BLaER1 (cell line): ENCODE measurements at regions not wholly inside any gene's neighbourhood (a gene's known extent, or its start where the extent isn't known, plus 50 kb on each side); places are given as distances from the start of the nearest gene placed in this dataset.
"Not testable (repeated sequence)": the region's sequence is repeated elsewhere in the genome, so short reads cannot be mapped to it uniquely, and the experiment has no call there.

ENCODE experiments used
- H3K27ac ChIP-seq: shearing (Covaris generic); formaldehyde crosslinking; 2 replicates; pipeline ENCODE4 v1.8.1; 2022
- H3K27me3 ChIP-seq: shearing (Covaris generic); formaldehyde crosslinking; 2 replicates; pipeline ENCODE4 v1.8.1; 2022
- H3K36me3 ChIP-seq: shearing (Covaris generic); formaldehyde crosslinking; 2 replicates; pipeline ENCODE4 v1.8.1; 2022
- H3K4me1 ChIP-seq: shearing (Covaris generic); formaldehyde crosslinking; 2 replicates; pipeline ENCODE4 v1.8.1; 2022
- H3K4me2 ChIP-seq: shearing (Covaris generic); formaldehyde crosslinking; 2 replicates; pipeline ENCODE4 v1.8.1; 2022
- H3K4me3 ChIP-seq: shearing (Covaris generic); formaldehyde crosslinking; 2 replicates; pipeline ENCODE4 v1.8.1; 2022
- H3K9ac ChIP-seq: shearing (Covaris generic); formaldehyde crosslinking; 2 replicates; pipeline ENCODE4 v1.8.1; 2022
- H3K9me3 ChIP-seq: shearing (Covaris generic); formaldehyde crosslinking; 2 replicates; pipeline ENCODE4 v1.8.1; 2022
- H4K20me1 ChIP-seq: shearing (Covaris generic); formaldehyde crosslinking; 2 replicates; pipeline ENCODE4 v1.8.1; 2022
- Cebpa-rat ChIP-seq: shearing (Covaris generic); IDR thresholded peaks from 2 replicates; pipeline ENCODE4 v1.8.1; 2022

DNA sequence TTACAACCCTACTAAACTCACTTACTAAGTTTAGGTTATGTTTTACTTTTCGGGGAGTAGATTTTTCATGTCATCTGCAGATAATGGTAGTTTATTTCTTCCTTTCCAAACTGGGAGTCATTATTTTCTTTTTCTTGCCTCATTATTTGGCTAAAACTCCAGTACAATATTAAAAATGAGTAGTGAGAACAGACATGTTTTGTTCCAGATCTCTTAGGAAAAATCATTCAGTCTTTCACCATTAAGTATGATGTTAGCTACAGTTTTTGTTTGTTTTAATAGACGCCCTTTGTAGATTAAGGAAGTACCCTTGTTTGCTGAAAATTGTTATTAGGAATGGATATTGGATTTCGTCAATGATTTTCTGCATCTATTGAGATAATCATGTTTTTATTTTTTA lies 472.0 kb upstream of the PAPPA start:
- Histone ChIP-seq H3K27me3 (no peaks in the 10 kb centered on the region), H3K9ac (no peak overlapping the region), H3K4me1 (no peaks in the 10 kb centered on the region), H3K36me3 (no peaks in the 10 kb centered on the region), H4K20me1 (no peaks in the 10 kb centered on the region), H3K4me3 (no peak overlapping the region), H3K9me3 (peaks cover 7% of the 10 kb centered on the region), H3K27ac (no peak overlapping the region), H3K4me2 (no peak overlapping the region)
- TF ChIP-seq Cebpa-rat, result no peak

DNA sequence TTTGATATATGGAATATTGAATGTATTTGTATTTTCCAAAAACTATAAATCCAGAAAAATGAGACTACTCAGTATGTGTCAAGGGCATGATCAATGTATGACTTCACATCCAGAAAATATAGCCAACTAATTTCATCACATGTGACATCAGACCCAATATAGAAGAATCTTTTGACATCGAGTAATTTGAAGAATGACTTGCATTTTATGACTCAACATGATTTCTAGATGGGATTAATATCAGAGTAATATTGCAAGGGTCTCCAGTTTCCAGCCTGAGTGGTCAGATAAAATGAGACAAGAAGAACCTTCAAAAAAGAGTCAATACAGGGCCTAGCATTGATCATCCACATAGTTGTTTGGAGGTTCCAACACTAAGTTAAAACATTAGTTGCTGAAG lies 467.5 kb upstream of the PAPPA start:
- Histone ChIP-seq H4K20me1 (no peaks in the 10 kb centered on the region), H3K9ac (no peak overlapping the region), H3K9me3 (no peaks in the 10 kb centered on the region), H3K4me1 (no peaks in the 10 kb centered on the region), H3K4me2 (no peak overlapping the region), H3K27ac (no peak overlapping the region), H3K36me3 (no peaks in the 10 kb centered on the region), H3K4me3 (no peak overlapping the region), H3K27me3 (no peaks in the 10 kb centered on the region)
- TF ChIP-seq Cebpa-rat, result no peak

DNA sequence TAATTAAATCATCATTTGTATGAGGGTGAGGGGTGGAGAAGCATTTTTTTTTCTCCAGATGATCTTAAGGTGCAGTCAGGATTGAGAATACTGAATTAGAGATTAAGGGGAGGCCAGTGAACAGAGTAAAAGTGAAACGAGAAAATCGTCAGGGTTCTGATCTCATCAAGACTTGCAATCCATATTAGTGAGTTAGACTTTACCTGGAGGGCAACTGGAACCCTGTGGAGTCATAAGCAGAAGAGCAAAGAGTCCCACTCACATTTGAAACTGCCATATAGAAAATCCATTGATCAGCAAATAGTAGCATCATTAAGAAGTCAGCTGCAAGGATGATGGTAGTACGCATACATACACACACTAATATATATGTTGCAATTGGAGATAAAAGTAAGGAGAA lies 466.2 kb upstream of the PAPPA start:
- no peak for TF ChIP-seq Cebpa-rat
- no peaks in the 10 kb centered on the region for H3K27me3 ChIP-seq
- no peak overlapping the region for H3K4me3 ChIP-seq

DNA sequence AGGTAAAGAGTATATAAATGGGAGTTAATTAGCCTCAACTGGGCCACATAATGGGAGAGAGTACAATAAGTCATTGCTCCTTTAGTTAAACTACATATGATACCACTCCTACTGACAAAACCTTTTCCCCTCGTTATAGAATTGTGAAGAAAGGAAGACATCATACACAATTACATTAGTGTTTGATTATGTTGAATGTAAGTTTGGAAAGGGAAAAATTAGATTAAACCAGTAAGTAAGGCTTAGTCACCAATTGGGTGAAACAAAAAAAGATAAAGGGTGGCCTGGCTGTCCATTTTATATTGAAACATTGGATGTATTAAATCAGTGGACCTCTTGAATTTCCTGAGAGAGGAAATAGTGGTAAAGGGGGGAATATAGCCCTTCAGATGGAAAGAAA lies 464.3 kb upstream of the PAPPA start:
- TF ChIP-seq Cebpa-rat, result no peak
- H3K27ac ChIP-seq, result no peak overlapping the region

More for the DNA sequence above, 466.2 kb upstream of the PAPPA start:
- no peaks in the 10 kb centered on the region for H3K4me1 ChIP-seq
- H3K27ac ChIP-seq, result no peak overlapping the region
- H3K4me2 ChIP-seq, result no peak overlapping the region
- no peak overlapping the region for H3K9ac ChIP-seq
- H3K9me3 ChIP-seq, result no peaks in the 10 kb centered on the region
- no peaks in the 10 kb centered on the region for H4K20me1 ChIP-seq
- no peaks in the 10 kb centered on the region for H3K36me3 ChIP-seq

DNA sequence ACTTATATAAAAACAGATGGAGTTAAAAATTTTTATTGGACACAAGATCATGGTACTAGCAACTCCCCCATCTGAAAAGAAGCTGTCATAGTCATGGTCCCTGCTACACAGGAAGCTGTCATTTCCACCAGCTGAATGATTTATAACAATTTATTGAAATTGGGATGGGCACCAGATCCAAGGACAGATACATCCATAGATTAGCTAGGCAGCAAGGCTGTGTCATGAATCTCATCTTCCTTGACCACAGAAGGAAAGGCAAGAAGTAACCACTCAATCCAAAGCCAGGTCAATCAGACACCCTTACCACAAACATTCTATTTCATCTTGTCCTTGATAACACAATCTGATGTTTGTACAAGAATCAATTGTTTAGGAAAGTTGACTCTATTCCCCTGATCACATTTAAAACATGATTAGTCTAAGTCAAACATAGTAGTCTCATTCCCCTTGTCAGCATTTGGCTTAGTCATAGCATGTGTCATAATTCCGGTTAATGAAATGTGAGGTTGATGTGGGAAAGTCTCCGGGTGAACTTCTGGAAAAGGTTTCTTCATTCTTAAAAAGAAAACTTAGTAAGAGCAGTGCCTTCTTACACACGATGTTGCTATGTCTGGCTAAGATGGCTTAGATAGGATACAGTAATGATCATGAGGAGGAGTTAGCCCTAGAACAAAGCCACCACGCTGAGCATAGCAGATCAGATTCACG lies 462.6 kb upstream of the PAPPA start:
- H3K36me3 ChIP-seq, result no peaks in the 10 kb centered on the region
- H3K4me2 ChIP-seq, result no peak overlapping the region
- no peak for TF ChIP-seq Cebpa-rat
- no peak overlapping the region for H3K9ac ChIP-seq
- H3K4me3 ChIP-seq, result no peak overlapping the region
- no peaks in the 10 kb centered on the region for H3K27me3 ChIP-seq
- H3K9me3 ChIP-seq, result no peaks in the 10 kb centered on the region
- no peak overlapping the region for H3K27ac ChIP-seq
- H3K4me1 ChIP-seq, result no peaks in the 10 kb centered on the region
- H4K20me1 ChIP-seq, result no peaks in the 10 kb centered on the region

More for the DNA sequence above, 464.3 kb upstream of the PAPPA start:
- H3K9me3 ChIP-seq, result no peaks in the 10 kb centered on the region
- H3K4me2 ChIP-seq, result no peak overlapping the region
- H3K9ac ChIP-seq, result no peak overlapping the region
- no peaks in the 10 kb centered on the region for H3K36me3 ChIP-seq
- no peaks in the 10 kb centered on the region for H3K4me1 ChIP-seq
- H3K4me3 ChIP-seq, result no peak overlapping the region
- H4K20me1 ChIP-seq, result no peaks in the 10 kb centered on the region
- no peaks in the 10 kb centered on the region for H3K27me3 ChIP-seq

DNA sequence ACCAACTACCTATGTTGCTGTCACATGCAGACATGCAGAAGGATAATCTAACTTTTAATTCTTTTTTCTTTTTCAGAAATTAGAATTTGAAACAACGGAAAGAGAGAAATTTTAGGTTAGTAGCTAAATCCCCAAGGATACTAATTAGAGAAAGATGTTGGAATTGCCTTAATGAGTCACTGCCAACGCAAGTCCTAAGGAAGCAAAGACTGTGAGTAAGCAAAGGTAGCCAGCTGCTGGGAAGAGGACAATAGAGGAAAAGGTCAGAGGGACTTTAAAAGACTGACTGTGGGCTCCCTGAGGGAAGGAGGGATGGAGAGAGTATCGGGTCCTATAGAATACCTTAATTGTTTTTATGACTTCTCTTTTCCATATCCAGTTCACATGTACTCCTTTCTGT lies 461.9 kb upstream of the PAPPA start:
- TF ChIP-seq Cebpa-rat, result no peak
- Histone ChIP-seq H3K9ac (no peak overlapping the region), H3K4me3 (no peak overlapping the region), H4K20me1 (no peaks in the 10 kb centered on the region), H3K27ac (no peak overlapping the region), H3K9me3 (no peaks in the 10 kb centered on the region), H3K27me3 (no peaks in the 10 kb centered on the region), H3K36me3 (no peaks in the 10 kb centered on the region), H3K4me2 (no peak overlapping the region), H3K4me1 (no peaks in the 10 kb centered on the region)

DNA sequence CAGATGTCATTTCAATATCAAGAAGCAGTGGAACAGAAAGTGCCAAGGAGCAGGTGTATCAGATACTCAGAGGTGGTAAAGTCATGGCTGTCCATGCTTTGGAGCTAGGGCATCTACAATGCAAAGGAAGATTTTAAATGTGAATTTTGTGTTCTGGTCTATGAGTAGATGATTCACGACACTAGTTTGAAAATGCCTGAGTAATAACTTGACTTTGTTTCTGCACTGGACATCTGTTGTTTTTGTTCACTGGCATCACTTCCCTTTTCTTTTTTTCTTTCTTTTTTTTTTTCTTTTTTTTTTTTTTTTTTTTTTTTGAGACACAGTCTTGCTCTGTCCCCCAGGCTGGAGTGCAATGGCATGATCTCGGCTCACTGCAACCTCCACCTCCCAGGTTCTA lies 460.7 kb upstream of the PAPPA start:
- H3K9ac ChIP-seq, H3K4me1 ChIP-seq, H3K9me3 ChIP-seq, H3K27ac ChIP-seq, H3K36me3 ChIP-seq, H4K20me1 ChIP-seq, H3K4me2 ChIP-seq, H3K4me3 ChIP-seq, H3K27me3 ChIP-seq: not testable (repeated sequence)

DNA sequence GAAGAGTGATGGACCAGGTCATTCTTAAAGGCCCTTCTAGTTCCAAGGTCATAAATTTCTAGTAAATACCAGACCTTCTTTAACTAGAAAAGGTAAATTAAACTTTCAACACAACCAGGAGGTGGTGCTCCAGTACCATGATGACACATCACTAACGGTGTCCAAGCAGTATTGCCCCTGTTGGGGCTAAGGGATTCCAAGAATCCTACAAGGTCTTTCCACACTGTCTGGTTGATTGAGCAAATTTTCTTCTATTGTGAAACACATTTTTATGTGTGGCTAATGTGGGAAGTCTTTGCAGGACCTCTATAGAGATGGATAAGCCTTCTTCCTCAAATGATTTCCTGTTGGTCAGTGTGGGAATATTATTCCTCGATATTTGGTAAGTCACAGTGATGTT lies 459.6 kb upstream of the PAPPA start:
- Histone ChIP-seq H3K9ac (no peak overlapping the region), H3K4me1 (no peaks in the 10 kb centered on the region), H4K20me1 (no peaks in the 10 kb centered on the region), H3K4me2 (no peak overlapping the region), H3K9me3 (no peaks in the 10 kb centered on the region), H3K27ac (no peak overlapping the region), H3K36me3 (no peaks in the 10 kb centered on the region), H3K4me3 (no peak overlapping the region), H3K27me3 (no peaks in the 10 kb centered on the region)
- TF ChIP-seq Cebpa-rat, result no peak

DNA sequence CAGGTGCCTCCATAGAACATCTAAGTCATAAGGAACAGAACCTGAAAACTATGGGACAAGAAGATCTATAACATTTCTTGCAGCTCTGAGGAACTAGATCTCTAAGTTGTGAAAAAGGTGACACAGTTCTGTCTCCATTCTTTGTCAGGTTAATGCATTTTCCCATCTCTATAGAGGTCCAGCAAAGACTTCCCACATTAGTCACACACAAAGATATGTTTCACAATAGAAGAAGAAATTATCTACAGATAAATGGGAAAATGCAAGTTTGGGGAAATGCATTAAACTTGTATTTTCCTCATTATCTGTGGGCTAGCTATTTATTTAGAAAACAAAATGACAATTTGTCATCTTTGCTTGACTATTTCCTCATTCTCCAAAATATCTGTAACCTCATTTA lies 458.6 kb upstream of the PAPPA start:
- H3K4me3 ChIP-seq, result no peak overlapping the region
- H3K9me3 ChIP-seq, result no peaks in the 10 kb centered on the region
- no peaks in the 10 kb centered on the region for H4K20me1 ChIP-seq
- H3K4me1 ChIP-seq, result no peaks in the 10 kb centered on the region
- no peaks in the 10 kb centered on the region for H3K36me3 ChIP-seq
- H3K9ac ChIP-seq, result no peak overlapping the region
- H3K27me3 ChIP-seq, result no peaks in the 10 kb centered on the region
- H3K4me2 ChIP-seq, result no peak overlapping the region
- H3K27ac ChIP-seq, result no peak overlapping the region
- no peak for TF ChIP-seq Cebpa-rat

DNA sequence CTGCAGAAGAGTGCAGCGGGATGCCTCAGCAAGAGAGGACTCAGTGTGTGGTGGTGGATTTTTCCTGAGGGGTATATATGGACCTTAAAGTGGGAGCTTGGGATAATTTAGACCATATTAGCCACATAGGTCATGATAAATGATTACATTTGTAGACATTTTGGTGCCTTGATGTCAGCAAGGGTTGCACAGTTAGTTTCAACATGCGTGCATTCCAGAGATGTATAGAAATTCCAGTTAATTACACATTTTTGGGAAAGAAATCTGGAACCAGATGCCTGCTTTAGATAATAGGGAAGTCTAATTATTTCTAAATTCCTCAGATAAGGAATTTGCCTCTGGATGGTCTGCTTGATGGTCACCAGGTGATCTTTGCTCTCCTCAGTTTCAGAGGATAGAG lies 440.6 kb upstream of the PAPPA start:
- no peaks in the 10 kb centered on the region for H3K9me3 ChIP-seq
- H3K4me1 ChIP-seq, result no peaks in the 10 kb centered on the region
- no peaks in the 10 kb centered on the region for H3K36me3 ChIP-seq
- H3K27me3 ChIP-seq, result no peaks in the 10 kb centered on the region
- H3K27ac ChIP-seq, result no peak overlapping the region
- no peak overlapping the region for H3K4me2 ChIP-seq
- no peak for TF ChIP-seq Cebpa-rat
- H3K4me3 ChIP-seq, result no peak overlapping the region
- no peaks in the 10 kb centered on the region for H4K20me1 ChIP-seq
- no peak overlapping the region for H3K9ac ChIP-seq

DNA sequence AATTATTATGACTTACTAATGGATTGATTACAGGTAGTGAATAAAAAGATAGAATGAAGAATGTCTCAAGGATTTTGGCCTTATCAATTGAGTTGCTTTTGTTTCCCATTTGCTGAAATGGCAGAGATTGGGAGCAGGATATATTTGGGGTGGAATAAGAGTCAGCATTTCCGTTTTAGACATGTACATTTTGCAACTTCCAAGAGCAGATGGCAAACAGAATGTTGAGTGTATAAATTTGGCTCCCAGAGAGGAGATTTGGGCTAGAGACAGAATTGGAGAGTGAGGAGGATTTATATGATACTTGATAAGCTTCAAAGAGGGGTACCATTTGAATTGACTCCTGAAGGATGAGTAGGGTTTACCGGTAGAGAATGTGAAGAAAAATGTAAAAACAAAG lies 437.9 kb upstream of the PAPPA start:
- H4K20me1 ChIP-seq, result no peaks in the 10 kb centered on the region

More for the DNA sequence above, 437.9 kb upstream of the PAPPA start:
- Histone ChIP-seq H3K4me3 (no peak overlapping the region), H3K36me3 (no peaks in the 10 kb centered on the region), H3K9ac (no peak overlapping the region), H3K27me3 (no peaks in the 10 kb centered on the region), H3K4me1 (no peaks in the 10 kb centered on the region), H3K4me2 (no peak overlapping the region), H3K27ac (no peak overlapping the region), H3K9me3 (no peaks in the 10 kb centered on the region)
- no peak for TF ChIP-seq Cebpa-rat
